IMR-90 (cell line): ENCODE measurements at regions not wholly inside any gene's neighbourhood (a gene's known extent, or its start where the extent isn't known, plus 50 kb on each side); places are given as distances from the start of the nearest gene placed in this dataset.

Source experiments
- ATAC-seq: fragments of 200-7000 bp; cut with Tn5 transposase; 2 replicates; pipeline ENCODE4 v1.9.1; 2020; ENCODE audit warnings: low read depth, mild to moderate bottlenecking, moderate library complexity
- BruUV-seq: library from RNA; stranded (reverse); fragments of 400-500 nt; replicated peaks from 2 replicates; lab custom pipeline; 2021; lab: Mats Ljungman, UMichigan
- CTCF ChIA-PET: fragments of 300-600 bp; formaldehyde crosslinking; extraction: SDS; loops from one replicate; lab custom pipeline; 2021; ENCODE audit warnings: antibody characterized with exemption; lab: Yijun Ruan, JAX
- POLR2A ChIA-PET: fragments of 300-600 bp; sonication (Branson Sonifier 250); formaldehyde crosslinking; loops from one replicate; lab custom pipeline; 2022; ENCODE audit warnings: antibody characterized with exemption; ENCODE audit not compliant: unreplicated experiment; lab: Charles Lee
- DNase-seq: peaks from one replicate; pipeline ENCODE4 v3.0.0; 2013
- H2AFZ ChIP-seq: replicated peaks from 2 replicates; pipeline ENCODE3; 2013; ENCODE audit warnings: low read length, mild to moderate bottlenecking; ENCODE audit not compliant: poor library complexity
- H2AK5ac ChIP-seq: 2 replicates; pipeline ENCODE4 v1.6.1; 2013; ENCODE audit warnings: low read depth, low read length, inconsistent platforms
- H2AK9ac ChIP-seq: replicated peaks from 2 replicates; pipeline ENCODE3; 2013; ENCODE audit warnings: mild to moderate bottlenecking, low read depth, low read length, moderate library complexity; ENCODE audit not compliant: poor library complexity
- H2BK120ac ChIP-seq: 2 replicates; pipeline ENCODE4 v1.6.1; 2013; ENCODE audit warnings: low read depth, low read length, inconsistent platforms
- H2BK15ac ChIP-seq: 3 replicates; pipeline ENCODE4 v1.6.1; 2013; ENCODE audit warnings: low read depth, low read length, inconsistent platforms
- H2BK20ac ChIP-seq: 2 replicates; pipeline ENCODE4 v1.6.1; 2013; ENCODE audit warnings: low read depth, mild to moderate bottlenecking, inconsistent platforms, low read length, moderate library complexity
- H2BK5ac ChIP-seq: 2 replicates; pipeline ENCODE4 v1.6.1; 2013; ENCODE audit warnings: mild to moderate bottlenecking, low read depth, low read length, inconsistent platforms; ENCODE audit not compliant: poor library complexity, severe bottlenecking
- H3K14ac ChIP-seq: replicated peaks from 2 replicates; pipeline ENCODE4 v1.6.1; 2013; ENCODE audit warnings: low read depth, low read length, inconsistent platforms
- H3K18ac ChIP-seq: 2 replicates; pipeline ENCODE4 v1.6.1; 2013; ENCODE audit warnings: low read depth, low read length, control low read depth
- H3K23ac ChIP-seq: 2 replicates; pipeline ENCODE4 v1.6.1; 2013; ENCODE audit warnings: low read depth, low read length, inconsistent platforms
- H3K27ac ChIP-seq: 2 replicates; pipeline ENCODE4 v1.5.1; 2013; ENCODE audit warnings: mild to moderate bottlenecking, control low read depth, low read length; ENCODE audit not compliant: insufficient read depth
- H3K27me3 ChIP-seq: 2 replicates; pipeline ENCODE4 v1.6.1; 2013; ENCODE audit warnings: low read length; ENCODE audit not compliant: control insufficient read depth, insufficient read depth
- H3K36me3 ChIP-seq: 2 replicates; pipeline ENCODE4 v1.6.1; 2013; ENCODE audit warnings: low read length, mixed read lengths; ENCODE audit not compliant: control insufficient read depth, insufficient read depth
- H3K4ac ChIP-seq: 2 replicates; pipeline ENCODE4 v1.6.1; 2013; ENCODE audit warnings: low read depth, low read length, inconsistent platforms
- H3K4me1 ChIP-seq: 2 replicates; pipeline ENCODE4 v1.6.1; 2013; ENCODE audit warnings: low read length, mixed read lengths; ENCODE audit not compliant: control insufficient read depth, insufficient read depth
- H3K4me2 ChIP-seq: 2 replicates; pipeline ENCODE4 v1.6.1; 2013; ENCODE audit warnings: low read depth, mild to moderate bottlenecking, control low read depth, low read length, moderate library complexity
- H3K4me3 ChIP-seq: 2 replicates; pipeline ENCODE4 v1.5.1; 2013; ENCODE audit warnings: low read depth, mild to moderate bottlenecking, control low read depth, low read length, moderate library complexity; ENCODE audit not compliant: insufficient read depth
- H3K56ac ChIP-seq: 2 replicates; pipeline ENCODE4 v1.6.1; 2013; ENCODE audit warnings: low read length, inconsistent platforms; ENCODE audit not compliant: insufficient read depth; ENCODE audit errors: extremely low read depth
- H3K79me1 ChIP-seq, 2 experiments: 2 replicates each; pipeline ENCODE4 v1.6.1; 2013; ENCODE audit warnings: low read length in 2 of 2, inconsistent platforms in 1 of 2, low read depth in 1 of 2
- H3K9ac ChIP-seq: 2 replicates; pipeline ENCODE4 v1.6.1; 2013; ENCODE audit warnings: low read depth, low read length, control low read depth
- H3K9me1 ChIP-seq: 2 replicates; pipeline ENCODE4 v1.6.1; 2013; ENCODE audit warnings: low read length, inconsistent platforms; ENCODE audit not compliant: insufficient read depth
- H3K9me3 ChIP-seq: 2 replicates; pipeline ENCODE4 v1.6.1; 2013; ENCODE audit warnings: low read length; ENCODE audit not compliant: control insufficient read depth, insufficient read depth
- H4K20me1 ChIP-seq: 2 replicates; pipeline ENCODE4 v1.6.1; 2013; ENCODE audit warnings: low read length, inconsistent platforms; ENCODE audit not compliant: insufficient read depth
- H4K5ac ChIP-seq: 2 replicates; pipeline ENCODE4 v1.6.1; 2013; ENCODE audit warnings: mild to moderate bottlenecking, low read depth, low read length, control low read depth
- H4K8ac ChIP-seq, 2 experiments: 2 replicates each; pipeline ENCODE4 v1.6.1; 2013; ENCODE audit warnings: low read depth in 2 of 2, low read length in 2 of 2, control low read depth in 1 of 2, inconsistent platforms in 1 of 2
- H4K91ac ChIP-seq: 2 replicates; pipeline ENCODE4 v1.6.1; 2013; ENCODE audit warnings: low read depth, low read length, inconsistent platforms; ENCODE audit not compliant: insufficient read depth
- CHD1 ChIP-seq: IDR thresholded peaks from 2 replicates; pipeline ENCODE4 v1.6.1; 2012; ENCODE audit warnings: low read depth, low read length, improper control_type of control experiment
- MAFK ChIP-seq: IDR thresholded peaks from 2 replicates; pipeline ENCODE4 v1.6.1; 2012; ENCODE audit warnings: low read depth, low read length, improper control_type of control experiment
- WGBS, 2 experiments: methylation state at CpG; one replicate each; pipeline versions ENCODE4 v1.1.5 to v1.1.7; 2013; ENCODE audit warnings: missing lambda C conversion rate in 2 of 2; ENCODE audit not compliant: insufficient read length in 1 of 2; ENCODE audit errors: extremely low coverage in 2 of 2; 5-methylcytosine and 5-hydroxymethylcytosine counted together
- dilution Hi-C: fragments of 300-500 bp; cut with HindIII; formaldehyde crosslinking; loops from one replicate; pipeline ENCODE4 v1.14.3; 2018; ENCODE audit warnings: low sequenced_read_pairs; ENCODE audit not compliant: unreplicated experiment
- in situ Hi-C: fragments of 300-500 bp; cut with MboI; formaldehyde crosslinking; loops from 3 replicates; pipeline ENCODE4 v1.14.3; 2019; ENCODE audit warnings: low sequenced_read_pairs, inconsistent platforms, mixed read lengths
- intact Hi-C: fragments of 100-400 bp; cut with micrococcal nuclease; formaldehyde crosslinking; loops from 2 replicates; pipeline ENCODE4 v1.10.0; 2022

GRCh38 chr9:16143947-16144890 lies 591.4 kb downstream of the CCDC171 start:
- Histone ChIP-seq H2BK120ac (no peak overlapping the region; the same call in 1 of the 2 replicates), H3K27me3 (no peaks in the 10 kb centered on the region), H3K79me1 (no peaks in the 10 kb centered on the region), H2AK9ac (no peak overlapping the region), H3K56ac (no peak overlapping the region), H3K9me3 (no peaks in the 10 kb centered on the region), H2AFZ (no peak overlapping the region), H4K91ac (no peak overlapping the region), H3K36me3 (no peaks in the 10 kb centered on the region), H3K27ac (no peak overlapping the region), H3K23ac (no peak overlapping the region), H2AK5ac (no peak overlapping the region), H3K9ac (no peak overlapping the region), H2BK15ac (no peak overlapping the region), H3K4ac (peak overlapping the region; percentile 48; the same call in 1 of the 2 replicates), H3K4me3 (no peak overlapping the region), H4K20me1 (no peaks in the 10 kb centered on the region), H3K4me1 (peaks cover 11% of the 10 kb centered on the region), H4K8ac (no peak overlapping the region), H3K14ac (no peak overlapping the region), H2BK5ac (no peak overlapping the region), H2BK20ac (no peak overlapping the region; the same call in 1 of the 2 replicates), H4K5ac (no peak overlapping the region), H3K9me1 (no peaks in the 10 kb centered on the region), H3K18ac (no peak overlapping the region), H3K4me2 (no peak overlapping the region)
- ChIA-PET POLR2A (no interaction called here), CTCF (no interaction called here)
- BruUV-seq = no TSS peak
- DNase-seq (no peak), ATAC-seq (no peak)
- TF ChIP-seq CHD1 (no peak), MAFK (peak; percentile 33; the same call in 1 of the 2 replicates)
- WGBS, 2 experiments = 95% methylated on average over 5 of the region's 13 CpGs; no CpG with 5 or more reads in 1 of the 2 experiments
- in situ Hi-C loops (no loop called here), intact Hi-C loops (no loop called here), dilution Hi-C loops (no loop called here)
